NB4 (cell line): ENCODE measurements at regions not wholly inside any gene's neighbourhood (a gene's known extent, or its start where the extent isn't known, plus 50 kb on each side); places are given as distances from the start of the nearest gene placed in this dataset.
A peak's percentile ranks its signal among the peaks of the same experiment; 100 is the strongest.

ENCODE experiments used
- DNase-seq: peaks from one replicate; pipeline ENCODE4 v3.0.0; 2010; ENCODE audit warnings: low read depth
- H3K4me3 ChIP-seq: one replicate; pipeline ENCODE4 v1.5.1; 2011; ENCODE audit warnings: mild to moderate bottlenecking, low read depth, low read length, moderate library complexity
- MAX ChIP-seq: IDR thresholded peaks from 2 replicates; pipeline ENCODE4 v1.6.1; 2011; ENCODE audit warnings: low read depth, low read length
- MYC ChIP-seq: IDR thresholded peaks from 2 replicates; pipeline ENCODE4 v1.6.1; 2011; ENCODE audit warnings: low read depth, low read length
- POLR2A ChIP-seq: IDR thresholded peaks from 2 replicates; pipeline ENCODE4 v1.6.1; 2011; ENCODE audit warnings: mild to moderate bottlenecking; ENCODE audit not compliant: insufficient read length; ENCODE audit errors: extremely low read depth
- TF ChIP-seq, protein P1 (sequence below): IDR thresholded peaks from one replicate; pipeline ENCODE4 v1.5.1; 2012; ENCODE audit warnings: low read depth, low read length

- no peak for TF ChIP-seq MAX
- TF ChIP-seq MYC: no peak
- TF ChIP-seq, protein P1, sequence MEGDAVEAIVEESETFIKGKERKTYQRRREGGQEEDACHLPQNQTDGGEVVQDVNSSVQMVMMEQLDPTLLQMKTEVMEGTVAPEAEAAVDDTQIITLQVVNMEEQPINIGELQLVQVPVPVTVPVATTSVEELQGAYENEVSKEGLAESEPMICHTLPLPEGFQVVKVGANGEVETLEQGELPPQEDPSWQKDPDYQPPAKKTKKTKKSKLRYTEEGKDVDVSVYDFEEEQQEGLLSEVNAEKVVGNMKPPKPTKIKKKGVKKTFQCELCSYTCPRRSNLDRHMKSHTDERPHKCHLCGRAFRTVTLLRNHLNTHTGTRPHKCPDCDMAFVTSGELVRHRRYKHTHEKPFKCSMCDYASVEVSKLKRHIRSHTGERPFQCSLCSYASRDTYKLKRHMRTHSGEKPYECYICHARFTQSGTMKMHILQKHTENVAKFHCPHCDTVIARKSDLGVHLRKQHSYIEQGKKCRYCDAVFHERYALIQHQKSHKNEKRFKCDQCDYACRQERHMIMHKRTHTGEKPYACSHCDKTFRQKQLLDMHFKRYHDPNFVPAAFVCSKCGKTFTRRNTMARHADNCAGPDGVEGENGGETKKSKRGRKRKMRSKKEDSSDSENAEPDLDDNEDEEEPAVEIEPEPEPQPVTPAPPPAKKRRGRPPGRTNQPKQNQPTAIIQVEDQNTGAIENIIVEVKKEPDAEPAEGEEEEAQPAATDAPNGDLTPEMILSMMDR: no peak
- no peak for TF ChIP-seq POLR2A
- DNase-seq: no peak
- no peak overlapping the region for H3K4me3 ChIP-seq
These were observed 113.8 kb upstream of the CD82 start for GRCh38 chr11:44451706-44452105.

GRCh38 chr11:44452827-44453572 is 112.5 kb upstream of the CD82 start:
- peak; percentile 29 for DNase-seq
- TF ChIP-seq MYC: no peak
- no peak for TF ChIP-seq MAX
- TF ChIP-seq, protein P1: no peak
- TF ChIP-seq POLR2A: no peak
- H3K4me3 ChIP-seq: no peak overlapping the region

DNA sequence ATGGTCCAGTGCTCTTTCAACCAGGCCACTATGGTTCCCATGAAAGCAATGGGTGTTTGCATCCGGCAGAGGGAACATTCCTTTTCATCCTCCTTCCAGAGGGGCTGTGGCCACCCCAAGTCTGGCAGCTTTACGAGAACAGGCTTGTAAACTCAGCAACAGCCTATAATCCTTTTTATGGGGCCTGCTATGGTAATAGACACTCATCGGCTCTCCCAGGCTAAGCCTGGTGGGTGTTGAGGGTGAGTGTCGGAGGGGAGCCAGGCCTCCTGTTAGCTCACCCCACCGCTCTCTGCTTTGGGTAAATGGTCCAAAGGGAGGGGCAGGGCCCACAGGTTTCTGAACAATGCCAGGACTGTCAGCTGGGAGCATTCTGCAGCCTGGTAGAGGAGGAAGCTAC is 111.6 kb upstream of the CD82 start:
- H3K4me3 ChIP-seq: no peak overlapping the region
- no peak for DNase-seq
- no peak for TF ChIP-seq MAX
- no peak for TF ChIP-seq MYC
- TF ChIP-seq, protein P1: no peak
- no peak for TF ChIP-seq POLR2A

GRCh38 chr11:44454666-44455065 is 110.8 kb upstream of the CD82 start:
- TF ChIP-seq, protein P1: no peak
- TF ChIP-seq MYC (no peak), MAX (no peak), POLR2A (no peak)
- no peak for DNase-seq

DNA sequence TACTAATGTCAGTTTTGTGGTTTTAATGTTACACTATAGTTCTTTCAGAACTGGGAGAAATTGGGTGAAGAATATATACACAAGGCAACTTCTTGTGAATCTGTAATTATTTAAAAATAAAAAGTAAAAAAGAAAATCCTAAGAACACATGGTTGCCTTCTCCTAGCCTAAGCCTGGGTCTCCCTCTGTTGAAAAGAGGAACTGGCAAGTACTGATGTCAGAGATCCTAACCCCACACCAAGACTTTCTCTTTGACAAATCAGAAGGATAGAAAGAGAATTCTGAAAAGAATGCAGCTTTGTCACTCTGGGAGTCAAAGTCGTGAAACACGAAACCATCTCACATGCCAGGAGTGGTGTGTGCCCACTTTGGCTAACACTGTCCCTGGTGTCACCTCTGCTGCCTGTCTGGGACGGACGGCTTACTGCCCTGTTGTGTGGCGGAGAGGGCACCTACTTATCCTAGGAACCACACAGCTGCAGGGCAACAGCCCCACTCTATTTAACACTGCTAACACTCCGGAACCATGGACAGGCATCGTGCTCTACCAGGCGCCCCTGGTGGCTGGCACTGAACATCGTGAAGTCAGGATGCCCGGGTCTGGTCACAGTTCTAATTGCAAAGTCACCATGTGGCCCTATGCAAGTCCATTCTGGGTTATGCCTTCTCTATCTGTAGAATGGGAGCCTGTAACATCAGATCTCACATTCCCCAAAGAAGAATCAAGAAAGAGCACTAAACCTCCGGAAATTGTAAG is 108.7 kb upstream of the CD82 start:
- TF ChIP-seq MAX (peak; percentile 36; the same call in 1 of the 2 replicates), POLR2A (no peak)
- no peak overlapping the region for H3K4me3 ChIP-seq
- peak; percentile 19 for DNase-seq

More at GRCh38 chr11:44454666-44455065, 110.8 kb upstream of the CD82 start:
- no peak overlapping the region for H3K4me3 ChIP-seq

DNA sequence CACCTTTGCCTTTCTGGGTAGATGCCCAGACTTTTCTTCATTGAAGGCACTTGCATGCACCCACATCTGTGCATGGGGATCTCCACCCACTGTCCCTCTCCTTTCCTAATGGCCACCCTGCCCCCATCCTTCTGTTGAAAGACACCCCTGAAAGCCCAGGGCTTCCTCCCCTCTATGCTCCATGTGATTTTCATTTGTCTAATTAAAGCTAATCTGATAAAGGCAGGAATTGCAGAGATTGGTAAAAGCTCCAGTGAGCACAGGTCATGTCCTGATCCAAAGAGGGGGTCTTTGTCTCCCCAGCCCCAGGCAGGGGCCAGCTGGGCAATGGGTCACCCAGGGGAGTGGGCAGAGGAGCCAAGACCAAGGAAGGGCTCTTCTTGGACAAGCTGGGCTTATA is 107.6 kb upstream of the CD82 start:
- TF ChIP-seq, protein P1: no peak
- TF ChIP-seq POLR2A: no peak
- no peak for TF ChIP-seq MYC
- TF ChIP-seq MAX: no peak
- no peak overlapping the region for H3K4me3 ChIP-seq
- DNase-seq: no peak
